GM18520 (cell line): ENCODE measurements at regions not wholly inside any gene's neighbourhood (a gene's known extent, or its start where the extent isn't known, plus 50 kb on each side); places are given as distances from the start of the nearest gene placed in this dataset.

Source experiments
- ATAC-seq: cut with Tn5 transposase; IDR thresholded peaks from one replicate; pipeline ENCODE4 v1.9.1; 2021; ENCODE audit not compliant: unreplicated experiment

GRCh38 chr17:77727037-77727615 is 231.4 kb upstream of the TNRC6C start:
- no peak for ATAC-seq

GRCh38 chr17:77728474-77728795 is 230.1 kb upstream of the TNRC6C start:
- no peak for ATAC-seq

GRCh38 chr17:77728871-77729270 is 229.6 kb upstream of the TNRC6C start:
- ATAC-seq: no peak

- no peak for ATAC-seq
Observed at GRCh38 chr17:77729587-77729986, 228.9 kb upstream of the TNRC6C start.

- no peak for ATAC-seq
Observed at GRCh38 chr17:77730376-77730775, 228.1 kb upstream of the TNRC6C start.

- ATAC-seq: no peak
Observed at GRCh38 chr17:77733576-77734296, 224.8 kb upstream of the TNRC6C start.

GRCh38 chr17:77734371-77735080 is 224.0 kb upstream of the TNRC6C start:
- no peak for ATAC-seq

- no peak for ATAC-seq
Observed at GRCh38 chr17:77735081-77735565, 223.4 kb upstream of the TNRC6C start.

- no peak for ATAC-seq
Observed at GRCh38 chr17:77735566-77736198, 222.8 kb upstream of the TNRC6C start.

- ATAC-seq: no peak
Observed at GRCh38 chr17:77736199-77736585, 222.3 kb upstream of the TNRC6C start.

GRCh38 chr17:77736721-77737120 is 221.8 kb upstream of the TNRC6C start:
- no peak for ATAC-seq

GRCh38 chr17:77737442-77738265 is 220.8 kb upstream of the TNRC6C start:
- ATAC-seq: no peak

GRCh38 chr17:77738751-77739531 is 219.6 kb upstream of the TNRC6C start:
- ATAC-seq: no peak

- ATAC-seq: no peak
Observed at GRCh38 chr17:77740481-77740880, 218.0 kb upstream of the TNRC6C start.

GRCh38 chr17:77741109-77741508 is 217.4 kb upstream of the TNRC6C start:
- no peak for ATAC-seq

GRCh38 chr17:77742579-77742978 is 215.9 kb upstream of the TNRC6C start:
- ATAC-seq: no peak

GRCh38 chr17:77744066-77744988 is 214.2 kb upstream of the TNRC6C start:
- no peak for ATAC-seq

- ATAC-seq: no peak
Observed at GRCh38 chr17:77745702-77746101, 212.8 kb upstream of the TNRC6C start.

- no peak for ATAC-seq
Observed at GRCh38 chr17:77746393-77746792, 212.1 kb upstream of the TNRC6C start.
